ENCODE measurements at regions not wholly inside any gene's neighbourhood (a gene's known extent, or its start where the extent isn't known, plus 50 kb on each side); places are given as distances from the start of the nearest gene placed in this dataset.

DNA sequence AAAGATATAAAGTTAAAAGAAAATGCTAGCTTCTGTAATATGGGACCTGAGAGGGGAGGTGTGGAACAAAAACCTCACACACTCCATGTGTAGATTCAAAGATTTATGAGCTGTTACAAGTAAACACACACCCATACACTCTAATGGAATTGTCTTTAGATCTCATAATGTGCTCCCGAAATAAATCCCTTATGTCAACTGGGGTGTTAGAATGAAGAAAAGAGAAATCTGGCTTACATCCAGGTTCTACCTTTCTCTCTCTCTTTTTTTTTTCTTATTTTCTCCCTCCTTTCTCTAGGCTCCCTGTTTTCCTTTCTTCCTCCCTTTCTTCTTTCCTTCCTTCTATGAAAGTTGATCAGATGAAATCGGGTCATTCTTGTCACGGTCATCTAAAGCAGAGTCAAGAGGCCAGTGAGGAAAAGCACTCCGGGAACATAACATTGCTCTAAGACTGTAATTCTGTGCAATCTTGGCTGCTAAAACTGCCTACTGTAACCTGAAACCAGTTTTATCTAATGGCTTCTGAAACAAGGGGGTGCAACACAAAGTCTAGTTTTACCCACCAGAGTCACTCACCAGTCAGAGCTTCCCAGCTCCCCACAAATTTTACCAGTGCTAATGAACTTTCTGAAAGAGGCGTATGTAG, 68.3 kb upstream of the BTBD3 start:
- DNase-seq, result no peak
- Mint-ChIP-seq H3K9me3 (peaks cover 4% of the 10 kb centered on the region), H3K36me3 (ENCODE audit: low read depth) (no peaks in the 10 kb centered on the region), H3K27ac (no peak overlapping the region), H3K4me1 (no peaks in the 10 kb centered on the region), H3K27me3 (no peaks in the 10 kb centered on the region), H3K4me3 (no peak overlapping the region)
- no peak for ATAC-seq (ENCODE audit: low read depth)
- CTCF ChIA-PET, result no interaction called here
- POLR2A ChIA-PET, result no interaction called here
- intact Hi-C loops (cut with micrococcal nuclease), result no loop called here
- TF ChIP-seq, protein P1, sequence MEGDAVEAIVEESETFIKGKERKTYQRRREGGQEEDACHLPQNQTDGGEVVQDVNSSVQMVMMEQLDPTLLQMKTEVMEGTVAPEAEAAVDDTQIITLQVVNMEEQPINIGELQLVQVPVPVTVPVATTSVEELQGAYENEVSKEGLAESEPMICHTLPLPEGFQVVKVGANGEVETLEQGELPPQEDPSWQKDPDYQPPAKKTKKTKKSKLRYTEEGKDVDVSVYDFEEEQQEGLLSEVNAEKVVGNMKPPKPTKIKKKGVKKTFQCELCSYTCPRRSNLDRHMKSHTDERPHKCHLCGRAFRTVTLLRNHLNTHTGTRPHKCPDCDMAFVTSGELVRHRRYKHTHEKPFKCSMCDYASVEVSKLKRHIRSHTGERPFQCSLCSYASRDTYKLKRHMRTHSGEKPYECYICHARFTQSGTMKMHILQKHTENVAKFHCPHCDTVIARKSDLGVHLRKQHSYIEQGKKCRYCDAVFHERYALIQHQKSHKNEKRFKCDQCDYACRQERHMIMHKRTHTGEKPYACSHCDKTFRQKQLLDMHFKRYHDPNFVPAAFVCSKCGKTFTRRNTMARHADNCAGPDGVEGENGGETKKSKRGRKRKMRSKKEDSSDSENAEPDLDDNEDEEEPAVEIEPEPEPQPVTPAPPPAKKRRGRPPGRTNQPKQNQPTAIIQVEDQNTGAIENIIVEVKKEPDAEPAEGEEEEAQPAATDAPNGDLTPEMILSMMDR (IDR thresholded peaks at IDR 0.05), result no peak

DNA sequence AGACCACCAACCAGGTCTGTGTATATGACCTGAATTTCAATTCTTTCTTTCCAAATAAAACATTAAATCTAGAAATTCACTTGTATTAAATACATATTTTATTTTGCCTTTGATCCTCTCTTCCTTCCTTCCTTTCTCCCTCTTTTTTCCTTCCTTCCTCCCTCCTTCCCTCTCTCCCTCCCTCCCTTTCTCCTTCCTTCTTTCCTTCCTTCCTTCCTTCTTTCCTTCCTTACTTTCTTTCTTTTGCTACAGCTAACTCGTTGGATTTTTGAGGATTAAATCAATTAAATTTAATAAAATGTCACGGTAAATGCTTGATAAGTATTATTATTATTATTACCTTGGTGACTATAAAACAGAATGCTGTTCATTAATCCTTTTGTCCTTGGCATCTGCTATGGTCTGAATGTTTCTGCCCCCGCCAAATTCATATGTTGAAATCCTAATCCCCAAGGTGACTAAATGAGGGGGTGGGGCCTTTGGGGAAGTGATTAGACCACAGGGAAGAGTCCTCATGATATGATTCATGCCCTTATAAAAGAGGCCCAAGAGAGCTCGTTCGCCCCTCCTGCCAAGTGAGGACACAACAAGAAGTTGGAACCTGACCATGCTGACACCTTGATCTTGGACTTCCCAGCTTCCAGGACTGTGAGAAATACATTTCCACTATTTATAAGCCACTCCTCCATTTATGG, 67.6 kb upstream of the BTBD3 start:
- H3K27ac Mint-ChIP-seq, result no peak overlapping the region
- H3K36me3 Mint-ChIP-seq (ENCODE audit: low read depth), result no peaks in the 10 kb centered on the region
- TF ChIP-seq, protein P1 (IDR thresholded peaks at IDR 0.05), result no peak
- ChIA-PET POLR2A (no interaction called here), CTCF (no interaction called here)
- DNase-seq (no peak), ATAC-seq (ENCODE audit: low read depth) (no peak)
- no peaks in the 10 kb centered on the region for H3K27me3 Mint-ChIP-seq
- no peaks in the 10 kb centered on the region for H3K4me1 Mint-ChIP-seq
- no peak overlapping the region for H3K4me3 Mint-ChIP-seq
- intact Hi-C loops (cut with micrococcal nuclease), result no loop called here
- H3K9me3 Mint-ChIP-seq, result peaks cover 3% of the 10 kb centered on the region

DNA sequence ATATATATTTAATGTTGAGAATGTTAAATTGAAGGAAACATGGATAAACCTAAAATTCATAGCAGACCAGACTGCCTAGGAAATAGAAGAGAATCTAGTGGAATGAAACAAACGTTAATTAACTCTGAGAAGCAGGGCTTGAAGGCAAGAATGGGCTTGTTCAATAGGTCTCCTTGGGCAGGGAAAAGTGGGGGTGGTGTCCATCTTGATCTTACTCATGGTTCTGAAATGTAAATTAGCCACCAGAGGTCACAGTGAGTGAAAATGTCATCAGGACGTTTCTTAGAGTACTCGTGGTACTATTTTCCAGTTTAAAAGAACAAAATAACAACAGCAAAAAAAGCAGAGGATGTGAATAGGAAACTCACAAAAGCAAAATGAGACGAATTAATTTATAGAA, 66.8 kb upstream of the BTBD3 start:
- TF ChIP-seq, protein P1 (IDR thresholded peaks at IDR 0.05), result no peak
- Mint-ChIP-seq H3K36me3 (ENCODE audit: low read depth) (no peaks in the 10 kb centered on the region), H3K27me3 (no peaks in the 10 kb centered on the region), H3K4me1 (no peaks in the 10 kb centered on the region), H3K4me3 (no peak overlapping the region), H3K9me3 (peaks cover 8% of the 10 kb centered on the region), H3K27ac (no peak overlapping the region)
- intact Hi-C loops (cut with micrococcal nuclease), result no loop called here
- DNase-seq, result no peak
- CTCF ChIA-PET, result no interaction called here
- POLR2A ChIA-PET, result no interaction called here
- ATAC-seq (ENCODE audit: low read depth), result no peak

DNA sequence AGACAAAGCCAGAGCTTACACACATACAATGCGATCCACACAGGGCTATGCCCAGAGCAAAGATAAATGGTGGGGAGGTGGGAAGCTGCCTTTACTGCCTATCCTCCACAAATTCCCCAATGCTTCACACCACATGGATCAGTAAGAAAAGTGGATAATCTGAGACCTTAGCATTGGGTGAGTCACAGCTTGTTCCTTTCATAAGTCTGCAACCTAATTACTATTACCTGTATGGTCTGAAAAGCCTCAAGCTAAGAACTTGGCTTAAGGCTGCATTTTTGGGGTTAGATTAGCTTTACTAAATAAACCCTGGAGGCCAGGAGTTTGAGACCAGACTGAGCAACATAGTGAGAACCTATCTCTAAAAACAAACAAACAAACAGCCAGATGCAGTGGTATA, 66.0 kb upstream of the BTBD3 start:
- Mint-ChIP-seq H3K4me1 (no peaks in the 10 kb centered on the region), H3K4me3 (no peak overlapping the region), H3K27ac (no peak overlapping the region), H3K36me3 (ENCODE audit: low read depth) (no peaks in the 10 kb centered on the region), H3K9me3 (peaks cover 6% of the 10 kb centered on the region), H3K27me3 (no peaks in the 10 kb centered on the region)
- DNase-seq (no peak), ATAC-seq (ENCODE audit: low read depth) (no peak)
- POLR2A ChIA-PET, result no interaction called here
- CTCF ChIA-PET, result no interaction called here
- TF ChIP-seq, protein P1 (IDR thresholded peaks at IDR 0.05), result no peak
- intact Hi-C loops (cut with micrococcal nuclease), result no loop called here

DNA sequence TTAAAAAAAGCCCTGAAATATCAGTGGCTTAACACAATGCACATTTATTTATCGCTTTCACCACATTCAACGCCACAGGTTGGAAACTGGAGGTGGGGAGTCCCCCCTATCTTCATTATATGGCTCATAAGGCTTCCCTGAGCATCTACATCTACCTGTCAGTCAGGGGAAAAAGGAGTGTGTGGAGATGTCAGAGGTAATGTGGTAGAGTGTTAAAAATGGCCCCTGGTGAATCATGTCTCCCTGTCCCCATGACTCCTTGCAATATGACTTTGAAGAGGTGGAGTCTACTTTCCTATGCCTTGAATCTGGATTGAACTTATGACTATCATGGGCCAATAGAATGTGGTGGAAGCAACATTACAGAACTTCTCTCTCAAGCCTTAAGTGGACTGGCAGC, 65.5 kb upstream of the BTBD3 start:
- DNase-seq (no peak), ATAC-seq (ENCODE audit: low read depth) (no peak)
- Mint-ChIP-seq H3K27ac (no peak overlapping the region), H3K4me1 (no peaks in the 10 kb centered on the region), H3K36me3 (ENCODE audit: low read depth) (no peaks in the 10 kb centered on the region), H3K27me3 (no peaks in the 10 kb centered on the region), H3K4me3 (no peak overlapping the region), H3K9me3 (peaks cover 5% of the 10 kb centered on the region)
- CTCF ChIA-PET, result no interaction called here
- intact Hi-C loops (cut with micrococcal nuclease), result no loop called here
- TF ChIP-seq, protein P1 (IDR thresholded peaks at IDR 0.05), result no peak
- POLR2A ChIA-PET, result no interaction called here

Measured in activated B cell treated with CpG ODN at 0.5 μM for 24 hours (primary cell).